GM12873 (cell line): ENCODE measurements at regions not wholly inside any gene's neighbourhood (a gene's known extent, or its start where the extent isn't known, plus 50 kb on each side); places are given as distances from the start of the nearest gene placed in this dataset.
A peak's percentile ranks its signal among the peaks of the same experiment; 100 is the strongest.

ENCODE experiments used
- CTCF ChIP-seq: IDR thresholded peaks from 2 replicates; pipeline ENCODE4 v1.5.1; 2012; ENCODE audit warnings: low read depth, mild to moderate bottlenecking, moderate library complexity, low read length, control low read depth; ENCODE audit not compliant: insufficient read depth; ENCODE audit errors: missing control alignments

GRCh38 chr12:107622001-107622400, 63.6 kb upstream of the PWP1 start:
- peak; percentile 71 for TF ChIP-seq CTCF

GRCh38 chr12:107624493-107624892, 61.1 kb upstream of the PWP1 start:
- TF ChIP-seq CTCF: no peak

GRCh38 chr12:107631715-107632114, 53.9 kb upstream of the PWP1 start:
- TF ChIP-seq CTCF: no peak

GRCh38 chr12:107632246-107632645, 53.4 kb upstream of the PWP1 start:
- no peak for TF ChIP-seq CTCF

GRCh38 chr12:107634530-107634929, 51.1 kb upstream of the PWP1 start:
- no peak for TF ChIP-seq CTCF

GRCh38 chr12:107635139-107635538, 50.5 kb upstream of the PWP1 start:
- no peak for TF ChIP-seq CTCF
